ENCODE measurements at regions not wholly inside any gene's neighbourhood (a gene's known extent, or its start where the extent isn't known, plus 50 kb on each side); places are given as distances from the start of the nearest gene placed in this dataset.

DNA sequence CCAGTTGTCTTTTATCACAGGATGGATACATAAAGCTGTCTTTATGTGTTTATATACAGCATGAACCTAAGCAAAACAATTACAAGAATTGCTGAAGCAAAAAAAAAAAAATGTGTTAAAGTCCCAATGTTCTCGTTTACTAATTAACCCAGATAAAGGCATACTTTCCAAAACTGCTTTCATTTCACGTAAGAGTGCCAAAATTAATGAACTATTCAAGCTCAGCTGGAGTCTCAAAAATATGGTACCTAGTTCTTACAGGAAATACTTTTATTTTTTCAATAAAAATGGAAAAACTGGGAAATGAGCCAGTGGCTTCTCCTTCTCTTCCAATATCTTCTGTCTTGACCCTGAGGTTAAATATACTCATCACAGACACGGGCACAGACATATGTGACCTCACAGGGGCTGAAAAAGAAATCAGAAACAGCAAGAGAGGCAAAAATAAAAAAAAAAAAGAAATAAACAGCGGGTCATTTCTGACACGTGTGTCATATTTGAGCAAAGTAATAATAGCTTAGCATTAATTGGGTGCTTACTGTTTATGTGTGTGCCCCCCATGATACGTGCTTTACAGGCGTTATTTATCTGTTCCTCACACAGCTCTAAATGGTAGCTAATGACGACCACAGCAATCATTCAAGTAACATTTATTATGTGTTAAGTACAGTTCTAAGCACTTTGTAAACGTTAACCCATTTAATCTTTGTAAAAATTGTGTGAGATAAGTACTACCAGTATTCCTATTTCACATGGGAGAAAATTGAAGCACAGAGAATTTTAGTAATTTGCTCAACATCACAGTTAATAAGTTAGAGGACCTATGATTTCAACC, 158.0 kb upstream of the MMADHC start:
- Histone ChIP-seq H3K79me2 (ENCODE audit: insufficient read depth, low read length) (no peaks in the 10 kb centered on the region), H3K27me3 (ENCODE audit: insufficient read depth, low read length) (no peaks in the 10 kb centered on the region), H3K9me2 (ENCODE audit: insufficient read depth) (no peaks in the 10 kb centered on the region), H2AFZ (ENCODE audit: low read depth, low read length, poor library complexity, severe bottlenecking) (no peak overlapping the region), H3K27ac (ENCODE audit: low read depth, low read length) (no peak overlapping the region), H3K36me3 (ENCODE audit: control insufficient read depth in 1 of 2, insufficient read depth in 2 of 2, low read length in 2 of 2) (no peaks in the 10 kb centered on the region), H4K20me1 (ENCODE audit: insufficient read depth) (no peaks in the 10 kb centered on the region), H3K9me3 (ENCODE audit: control insufficient read depth in 1 of 2, insufficient read depth in 1 of 2, low read depth in 1 of 2, low read length in 2 of 2) (no peaks in the 10 kb centered on the region), H3K4me3 (replicated peaks in 1 of 2; ENCODE audit: low read depth in 1 of 2, low read length in 2 of 2) (no peak overlapping the region), H3K4me2 (ENCODE audit: low read length) (no peak overlapping the region), H3K9ac (ENCODE audit: low read length) (no peak overlapping the region), H3K4me1 (ENCODE audit: control insufficient read depth in 1 of 2, insufficient read depth in 2 of 2, low read length in 2 of 2) (no peaks in the 10 kb centered on the region; a peak in 1 of 4 replicates)
- DNase-seq (ENCODE audit: low read depth, low spot score) (no peak), ATAC-seq (no peak)
- ChIA-PET POLR2A (no interaction called here), CTCF (no interaction called here), RAD21 (ENCODE audit: low non-redundant PET in 1 of 2, low total read pairs in 2 of 2, uncharacterized antibody in 2 of 2, unreplicated experiment in 2 of 2) (no interaction called here)
- no TSS peak for BruUV-seq (replicated peaks)
- intact Hi-C loops (cut with micrococcal nuclease), result no loop called here
- no peak for TF ChIP-seq FOSL1 (IDR thresholded peaks at IDR 0.05; ENCODE audit: low read depth)
- no peak for TF ChIP-seq SIN3A (IDR thresholded peaks at IDR 0.05; ENCODE audit: low read depth)
- TF ChIP-seq, protein P1, sequence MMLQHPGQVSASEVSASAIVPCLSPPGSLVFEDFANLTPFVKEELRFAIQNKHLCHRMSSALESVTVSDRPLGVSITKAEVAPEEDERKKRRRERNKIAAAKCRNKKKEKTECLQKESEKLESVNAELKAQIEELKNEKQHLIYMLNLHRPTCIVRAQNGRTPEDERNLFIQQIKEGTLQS (IDR thresholded peaks at IDR 0.05), result no peak
- TF ChIP-seq SRF (IDR thresholded peaks at IDR 0.05; ENCODE audit: low read depth), result no peak
- TF ChIP-seq POLR2AphosphoS5 (IDR thresholded peaks at IDR 0.05; ENCODE audit: low read depth, low read length), result no peak
- TF ChIP-seq JUND (IDR thresholded peaks at IDR 0.05), result no peak
- TF ChIP-seq SP1 (IDR thresholded peaks at IDR 0.05; ENCODE audit: low read depth), result no peak
- TF ChIP-seq RAD21 (IDR thresholded peaks at IDR 0.05; ENCODE audit: low read depth), result no peak
- TF ChIP-seq ZNF274 (IDR thresholded peaks at IDR 0.05; ENCODE audit: low read depth, low read length), result no peak
- TF ChIP-seq, protein P2, sequence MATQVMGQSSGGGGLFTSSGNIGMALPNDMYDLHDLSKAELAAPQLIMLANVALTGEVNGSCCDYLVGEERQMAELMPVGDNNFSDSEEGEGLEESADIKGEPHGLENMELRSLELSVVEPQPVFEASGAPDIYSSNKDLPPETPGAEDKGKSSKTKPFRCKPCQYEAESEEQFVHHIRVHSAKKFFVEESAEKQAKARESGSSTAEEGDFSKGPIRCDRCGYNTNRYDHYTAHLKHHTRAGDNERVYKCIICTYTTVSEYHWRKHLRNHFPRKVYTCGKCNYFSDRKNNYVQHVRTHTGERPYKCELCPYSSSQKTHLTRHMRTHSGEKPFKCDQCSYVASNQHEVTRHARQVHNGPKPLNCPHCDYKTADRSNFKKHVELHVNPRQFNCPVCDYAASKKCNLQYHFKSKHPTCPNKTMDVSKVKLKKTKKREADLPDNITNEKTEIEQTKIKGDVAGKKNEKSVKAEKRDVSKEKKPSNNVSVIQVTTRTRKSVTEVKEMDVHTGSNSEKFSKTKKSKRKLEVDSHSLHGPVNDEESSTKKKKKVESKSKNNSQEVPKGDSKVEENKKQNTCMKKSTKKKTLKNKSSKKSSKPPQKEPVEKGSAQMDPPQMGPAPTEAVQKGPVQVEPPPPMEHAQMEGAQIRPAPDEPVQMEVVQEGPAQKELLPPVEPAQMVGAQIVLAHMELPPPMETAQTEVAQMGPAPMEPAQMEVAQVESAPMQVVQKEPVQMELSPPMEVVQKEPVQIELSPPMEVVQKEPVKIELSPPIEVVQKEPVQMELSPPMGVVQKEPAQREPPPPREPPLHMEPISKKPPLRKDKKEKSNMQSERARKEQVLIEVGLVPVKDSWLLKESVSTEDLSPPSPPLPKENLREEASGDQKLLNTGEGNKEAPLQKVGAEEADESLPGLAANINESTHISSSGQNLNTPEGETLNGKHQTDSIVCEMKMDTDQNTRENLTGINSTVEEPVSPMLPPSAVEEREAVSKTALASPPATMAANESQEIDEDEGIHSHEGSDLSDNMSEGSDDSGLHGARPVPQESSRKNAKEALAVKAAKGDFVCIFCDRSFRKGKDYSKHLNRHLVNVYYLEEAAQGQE (IDR thresholded peaks at IDR 0.05; ENCODE audit: low read depth), result no peak
- TF ChIP-seq EZH2phosphoT487 (IDR thresholded peaks at IDR 0.05; ENCODE audit: borderline replicate concordance), result no peak
